ENCODE measurements at regions not wholly inside any gene's neighbourhood (a gene's known extent, or its start where the extent isn't known, plus 50 kb on each side); places are given as distances from the start of the nearest gene placed in this dataset.

GRCh38 chr16:6977916-6978315, 354.7 kb upstream of the RBFOX1 start:
- no peak overlapping the region for H3K4me3 ChIP-seq (ENCODE audit: low read length in 3 of 3)
- TF ChIP-seq CTCF (IDR thresholded peaks at IDR 0.05; ENCODE audit: borderline replicate concordance, extremely low read depth, insufficient read depth) = no peak
- no peak overlapping the region for H3K27ac ChIP-seq (ENCODE audit: low read depth in 2 of 2, low read length in 2 of 2)
- no peaks in the 10 kb centered on the region for H3K4me1 ChIP-seq (ENCODE audit: control insufficient read depth in 2 of 3, insufficient read depth in 2 of 3, low read depth in 1 of 3, low read length in 3 of 3)
- no peaks in the 10 kb centered on the region for H3K27me3 ChIP-seq (ENCODE audit: control insufficient read depth, insufficient read depth, low read length)
- no peak overlapping the region for H3K9ac ChIP-seq (ENCODE audit: low read length in 3 of 3)
- FAIRE-seq (no peak), DNase-seq (peak in 3 of 5 donors; percentile 36 to 61 (median 37))
- intact Hi-C loops (cut with DNase I) = no loop called here
- no peaks in the 10 kb centered on the region for H3K36me3 ChIP-seq (ENCODE audit: control insufficient read depth in 2 of 3, insufficient read depth in 3 of 3, low read length in 3 of 3)
- H3K9me3 ChIP-seq (ENCODE audit: control insufficient read depth in 2 of 3, insufficient read depth in 1 of 3, low read length in 3 of 3) = no peaks in the 10 kb centered on the region

- Histone ChIP-seq H3K27me3 (ENCODE audit: control insufficient read depth, insufficient read depth, low read length) (no peaks in the 10 kb centered on the region), H3K4me3 (ENCODE audit: low read length in 3 of 3) (no peak overlapping the region), H3K27ac (ENCODE audit: low read depth in 2 of 2, low read length in 2 of 2) (no peak overlapping the region), H3K9ac (ENCODE audit: low read length in 3 of 3) (no peak overlapping the region), H3K4me1 (ENCODE audit: control insufficient read depth in 2 of 3, insufficient read depth in 2 of 3, low read depth in 1 of 3, low read length in 3 of 3) (no peaks in the 10 kb centered on the region), H3K9me3 (ENCODE audit: control insufficient read depth in 2 of 3, insufficient read depth in 1 of 3, low read length in 3 of 3) (no peaks in the 10 kb centered on the region), H3K36me3 (ENCODE audit: control insufficient read depth in 2 of 3, insufficient read depth in 3 of 3, low read length in 3 of 3) (no peaks in the 10 kb centered on the region)
- intact Hi-C loops (cut with DNase I) = no loop called here
- DNase-seq (no peak), FAIRE-seq (no peak)
- no peak for TF ChIP-seq CTCF (IDR thresholded peaks at IDR 0.05; ENCODE audit: borderline replicate concordance, extremely low read depth, insufficient read depth)
Observed at GRCh38 chr16:6977291-6977690, 355.4 kb upstream of the RBFOX1 start.

GRCh38 chr16:6976716-6977115, 355.9 kb upstream of the RBFOX1 start:
- no peak for TF ChIP-seq CTCF (IDR thresholded peaks at IDR 0.05; ENCODE audit: borderline replicate concordance, extremely low read depth, insufficient read depth)
- H3K27me3 ChIP-seq (ENCODE audit: control insufficient read depth, insufficient read depth, low read length) = no peaks in the 10 kb centered on the region
- H3K4me1 ChIP-seq (ENCODE audit: control insufficient read depth in 2 of 3, insufficient read depth in 2 of 3, low read depth in 1 of 3, low read length in 3 of 3) = no peaks in the 10 kb centered on the region
- H3K9me3 ChIP-seq (ENCODE audit: control insufficient read depth in 2 of 3, insufficient read depth in 1 of 3, low read length in 3 of 3) = no peaks in the 10 kb centered on the region
- intact Hi-C loops (cut with DNase I) = no loop called here
- FAIRE-seq (no peak), DNase-seq (no peak)
- H3K36me3 ChIP-seq (ENCODE audit: control insufficient read depth in 2 of 3, insufficient read depth in 3 of 3, low read length in 3 of 3) = no peaks in the 10 kb centered on the region
- no peak overlapping the region for H3K27ac ChIP-seq (ENCODE audit: low read depth in 2 of 2, low read length in 2 of 2)
- no peak overlapping the region for H3K9ac ChIP-seq (ENCODE audit: low read length in 3 of 3)
- H3K4me3 ChIP-seq (ENCODE audit: low read length in 3 of 3) = no peak overlapping the region

GRCh38 chr16:6970171-6970857, 362.3 kb upstream of the RBFOX1 start:
- Histone ChIP-seq H3K27me3 (ENCODE audit: control insufficient read depth, insufficient read depth, low read length) (no peaks in the 10 kb centered on the region), H3K4me1 (ENCODE audit: control insufficient read depth in 2 of 3, insufficient read depth in 2 of 3, low read depth in 1 of 3, low read length in 3 of 3) (no peaks in the 10 kb centered on the region), H3K9ac (ENCODE audit: low read length in 3 of 3) (no peak overlapping the region), H3K4me3 (ENCODE audit: low read length in 3 of 3) (no peak overlapping the region), H3K27ac (ENCODE audit: low read depth in 2 of 2, low read length in 2 of 2) (no peak overlapping the region), H3K9me3 (ENCODE audit: control insufficient read depth in 2 of 3, insufficient read depth in 1 of 3, low read length in 3 of 3) (no peaks in the 10 kb centered on the region), H3K36me3 (ENCODE audit: control insufficient read depth in 2 of 3, insufficient read depth in 3 of 3, low read length in 3 of 3) (no peaks in the 10 kb centered on the region)
- intact Hi-C loops (cut with DNase I) = no loop called here
- DNase-seq (no peak), FAIRE-seq (no peak)
- TF ChIP-seq CTCF (IDR thresholded peaks at IDR 0.05; ENCODE audit: borderline replicate concordance, extremely low read depth, insufficient read depth) = no peak
